ENCODE measurements at regions not wholly inside any gene's neighbourhood (a gene's known extent, or its start where the extent isn't known, plus 50 kb on each side); places are given as distances from the start of the nearest gene placed in this dataset.

- no peaks in the 10 kb centered on the region for H3K36me3 ChIP-seq (ENCODE audit: insufficient read depth, low read length)
These were observed 958.9 kb downstream of the RPA4 start for GRCh38 chrX:97842468-97843199.

GRCh38 chrX:97843200-97843811 is 959.6 kb downstream of the RPA4 start:
- H3K4me2 ChIP-seq (ENCODE audit: low read length), result no peak overlapping the region
- H3K9me3 ChIP-seq (ENCODE audit: low read length), result no peaks in the 10 kb centered on the region

More at GRCh38 chrX:97842468-97843199, 958.9 kb downstream of the RPA4 start:
- Histone ChIP-seq H3K79me2 (ENCODE audit: insufficient read depth, low read length) (no peaks in the 10 kb centered on the region), H3K9me2 (ENCODE audit: low read depth, low read length) (no peaks in the 10 kb centered on the region), H3K4me2 (ENCODE audit: low read length) (no peak overlapping the region), H3F3A (ENCODE audit: insufficient read depth, low read length) (no peaks in the 10 kb centered on the region), H3K4me1 (ENCODE audit: insufficient read depth, low read length, severe bottlenecking) (no peaks in the 10 kb centered on the region), H4K20me1 (ENCODE audit: insufficient read depth, low read length) (no peaks in the 10 kb centered on the region), H3K9ac (ENCODE audit: low read length) (no peak overlapping the region), H3K27ac (ENCODE audit: low read depth, low read length, poor library complexity, severe bottlenecking) (no peak overlapping the region), H2AFZ (ENCODE audit: low read length) (no peak overlapping the region), H3K9me3 (ENCODE audit: low read length) (no peaks in the 10 kb centered on the region), H3K27me3 (ENCODE audit: insufficient read depth, low read length) (no peaks in the 10 kb centered on the region), H3K4me3 (ENCODE audit: low read depth, low read length, poor library complexity, severe bottlenecking) (no peak overlapping the region)
- TF ChIP-seq EZH2 (IDR thresholded peaks at IDR 0.05; ENCODE audit: borderline replicate concordance, low read length), result no peak
- TF ChIP-seq, protein P1, sequence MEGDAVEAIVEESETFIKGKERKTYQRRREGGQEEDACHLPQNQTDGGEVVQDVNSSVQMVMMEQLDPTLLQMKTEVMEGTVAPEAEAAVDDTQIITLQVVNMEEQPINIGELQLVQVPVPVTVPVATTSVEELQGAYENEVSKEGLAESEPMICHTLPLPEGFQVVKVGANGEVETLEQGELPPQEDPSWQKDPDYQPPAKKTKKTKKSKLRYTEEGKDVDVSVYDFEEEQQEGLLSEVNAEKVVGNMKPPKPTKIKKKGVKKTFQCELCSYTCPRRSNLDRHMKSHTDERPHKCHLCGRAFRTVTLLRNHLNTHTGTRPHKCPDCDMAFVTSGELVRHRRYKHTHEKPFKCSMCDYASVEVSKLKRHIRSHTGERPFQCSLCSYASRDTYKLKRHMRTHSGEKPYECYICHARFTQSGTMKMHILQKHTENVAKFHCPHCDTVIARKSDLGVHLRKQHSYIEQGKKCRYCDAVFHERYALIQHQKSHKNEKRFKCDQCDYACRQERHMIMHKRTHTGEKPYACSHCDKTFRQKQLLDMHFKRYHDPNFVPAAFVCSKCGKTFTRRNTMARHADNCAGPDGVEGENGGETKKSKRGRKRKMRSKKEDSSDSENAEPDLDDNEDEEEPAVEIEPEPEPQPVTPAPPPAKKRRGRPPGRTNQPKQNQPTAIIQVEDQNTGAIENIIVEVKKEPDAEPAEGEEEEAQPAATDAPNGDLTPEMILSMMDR (IDR thresholded peaks at IDR 0.05; ENCODE audit: low read length), result no peak

GRCh38 chrX:97844161-97844560 is 960.5 kb downstream of the RPA4 start:
- no peak for TF ChIP-seq EZH2 (IDR thresholded peaks at IDR 0.05; ENCODE audit: borderline replicate concordance, low read length)
- TF ChIP-seq, protein P1 (IDR thresholded peaks at IDR 0.05; ENCODE audit: low read length), result no peak
- no peak overlapping the region for H3K4me2 ChIP-seq (ENCODE audit: low read length)
- no peaks in the 10 kb centered on the region for H3K9me2 ChIP-seq (ENCODE audit: low read depth, low read length)
- H2AFZ ChIP-seq (ENCODE audit: low read length), result no peak overlapping the region
- H3K27me3 ChIP-seq (ENCODE audit: insufficient read depth, low read length), result no peaks in the 10 kb centered on the region
- H3K4me3 ChIP-seq (ENCODE audit: low read depth, low read length, poor library complexity, severe bottlenecking), result no peak overlapping the region
- H3K9me3 ChIP-seq (ENCODE audit: low read length), result no peaks in the 10 kb centered on the region
- H3K27ac ChIP-seq (ENCODE audit: low read depth, low read length, poor library complexity, severe bottlenecking), result no peak overlapping the region
- no peaks in the 10 kb centered on the region for H3K79me2 ChIP-seq (ENCODE audit: insufficient read depth, low read length)
- no peaks in the 10 kb centered on the region for H3K36me3 ChIP-seq (ENCODE audit: insufficient read depth, low read length)
- H3K4me1 ChIP-seq (ENCODE audit: insufficient read depth, low read length, severe bottlenecking), result no peaks in the 10 kb centered on the region
- no peaks in the 10 kb centered on the region for H4K20me1 ChIP-seq (ENCODE audit: insufficient read depth, low read length)
- H3K9ac ChIP-seq (ENCODE audit: low read length), result no peak overlapping the region
- no peaks in the 10 kb centered on the region for H3F3A ChIP-seq (ENCODE audit: insufficient read depth, low read length)

More at GRCh38 chrX:97843200-97843811, 959.6 kb downstream of the RPA4 start:
- Histone ChIP-seq H3F3A (ENCODE audit: insufficient read depth, low read length) (no peaks in the 10 kb centered on the region), H3K4me1 (ENCODE audit: insufficient read depth, low read length, severe bottlenecking) (no peaks in the 10 kb centered on the region), H3K9ac (ENCODE audit: low read length) (no peak overlapping the region), H2AFZ (ENCODE audit: low read length) (no peak overlapping the region), H3K79me2 (ENCODE audit: insufficient read depth, low read length) (no peaks in the 10 kb centered on the region), H3K36me3 (ENCODE audit: insufficient read depth, low read length) (no peaks in the 10 kb centered on the region), H3K27me3 (ENCODE audit: insufficient read depth, low read length) (no peaks in the 10 kb centered on the region), H3K27ac (ENCODE audit: low read depth, low read length, poor library complexity, severe bottlenecking) (no peak overlapping the region), H3K9me2 (ENCODE audit: low read depth, low read length) (no peaks in the 10 kb centered on the region), H3K4me3 (ENCODE audit: low read depth, low read length, poor library complexity, severe bottlenecking) (no peak overlapping the region), H4K20me1 (ENCODE audit: insufficient read depth, low read length) (no peaks in the 10 kb centered on the region)
- TF ChIP-seq EZH2 (IDR thresholded peaks at IDR 0.05; ENCODE audit: borderline replicate concordance, low read length), result no peak
- TF ChIP-seq, protein P1 (IDR thresholded peaks at IDR 0.05; ENCODE audit: low read length), result no peak
